ENCODE measurements at regions not wholly inside any gene's neighbourhood (a gene's known extent, or its start where the extent isn't known, plus 50 kb on each side); places are given as distances from the start of the nearest gene placed in this dataset.

DNA sequence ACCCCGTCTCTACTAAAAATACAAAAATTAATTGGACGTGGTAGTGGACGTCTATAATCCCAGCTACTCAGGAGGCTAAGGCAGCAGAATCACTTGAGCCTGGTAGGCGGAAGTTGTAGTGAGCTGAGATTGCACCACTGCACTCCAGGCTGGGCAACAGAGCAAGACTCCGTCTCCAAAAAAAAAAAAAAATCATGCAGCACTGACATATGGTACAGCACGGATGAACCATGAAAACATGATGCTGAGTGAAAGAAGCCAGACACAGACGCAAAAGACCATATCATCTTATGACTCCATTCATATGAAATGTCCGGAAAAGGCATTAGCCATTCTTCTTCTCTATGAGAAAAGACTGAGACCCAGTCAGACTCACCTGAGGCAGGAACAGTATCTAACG, 50.4 kb downstream of the PITPNM2 start:
- no CpG with 5 or more reads among the region's 9 CpGs for WGBS (ENCODE audit: extremely low coverage, insufficient read length, low lambda C conversion rate)
- H3K79me2 ChIP-seq (ENCODE audit: insufficient read depth, low read length), result no peaks in the 10 kb centered on the region

More for the DNA sequence above, 50.4 kb downstream of the PITPNM2 start:
- no peak overlapping the region for H3K23ac ChIP-seq (ENCODE audit: insufficient read length, low read depth, low read length)
- Mint-ChIP-seq H3K27me3 (ENCODE audit: low read depth) (peaks cover 7% of the 10 kb centered on the region), H3K4me3 (no peak overlapping the region), H3K9me3 (no peaks in the 10 kb centered on the region; a peak in 1 of 5 replicates), H3K4me1 (peaks cover 39 to 40% of the 10 kb centered on the region in 2 experiments), H3K36me3 (ENCODE audit: insufficient read depth in 1 of 3, low read depth in 3 of 3) (no peaks in the 10 kb centered on the region; a peak in 1 of 7 replicates), H3K27ac (no peak overlapping the region)
- no peak overlapping the region for H3T11ph ChIP-seq (ENCODE audit: low read length)
- no peak overlapping the region for H3K14ac ChIP-seq (ENCODE audit: insufficient read depth, low read length)
- no peak overlapping the region for H2BK12ac ChIP-seq (ENCODE audit: insufficient read length, low read depth, low read length)
- no peak overlapping the region for H4K5ac ChIP-seq (ENCODE audit: insufficient read length, low read depth, low read length)
- TF ChIP-seq CTCF (conservative IDR thresholded peaks at IDR 0.05), result no peak
- no peak overlapping the region for H2AFZ ChIP-seq (ENCODE audit: low read length)
- H2AK5ac ChIP-seq (ENCODE audit: insufficient read length, low read length), result no peak overlapping the region
- DNase-seq, result no peak
- H2BK120ac ChIP-seq (ENCODE audit: low read depth, low read length, poor library complexity, severe bottlenecking), result no peak overlapping the region
- H3K27me3 ChIP-seq (ENCODE audit: insufficient read depth, low read length), result no peaks in the 10 kb centered on the region
- H3K4me2 ChIP-seq (ENCODE audit: insufficient read depth, insufficient read length, low read length), result no peak overlapping the region
- no peak overlapping the region for H3K27ac ChIP-seq (ENCODE audit: insufficient read length, low read depth, low read length)
- no peak overlapping the region for H2BK20ac ChIP-seq (ENCODE audit: low read depth, low read length, poor library complexity, severe bottlenecking)
- H3K79me1 ChIP-seq (ENCODE audit: insufficient read depth, low read depth, low read length, poor library complexity, severe bottlenecking), result no peaks in the 10 kb centered on the region
- H2BK15ac ChIP-seq (ENCODE audit: low read depth, low read length), result no peak overlapping the region
- peaks cover 9% of the 10 kb centered on the region; the same call in 1 of the 2 replicates for H3K4me1 ChIP-seq (ENCODE audit: insufficient read depth, low read length)
- H3K18ac ChIP-seq (ENCODE audit: insufficient read length, low read depth, low read length), result no peak overlapping the region
- no peak overlapping the region for H2BK5ac ChIP-seq (ENCODE audit: insufficient read length, low read length)
- H4K91ac ChIP-seq (ENCODE audit: insufficient read length, low read depth, low read length), result no peak overlapping the region
- no peaks in the 10 kb centered on the region for H4K20me1 ChIP-seq (ENCODE audit: control insufficient read depth, insufficient read depth, insufficient read length)
- no peak overlapping the region for H3K4ac ChIP-seq (ENCODE audit: low read depth, low read length)
- no peaks in the 10 kb centered on the region for H3K23me2 ChIP-seq (ENCODE audit: insufficient read length, low read depth, low read length, poor library complexity, severe bottlenecking)
- H3K9ac ChIP-seq (ENCODE audit: extremely low read depth, insufficient read length, low read length), result no peak overlapping the region
- H4K8ac ChIP-seq (replicated peaks; ENCODE audit: insufficient read length, low read depth, low read length), result no peak overlapping the region
- no peak overlapping the region for H3K56ac ChIP-seq (ENCODE audit: insufficient read length, low read depth, low read length)
- no peaks in the 10 kb centered on the region for H3K9me3 ChIP-seq (ENCODE audit: control insufficient read depth, low read depth, low read length)
